HCT116 (cell line): ENCODE measurements at regions not wholly inside any gene's neighbourhood (a gene's known extent, or its start where the extent isn't known, plus 50 kb on each side); places are given as distances from the start of the nearest gene placed in this dataset.

Experiments used
- ATAC-seq: fragments of 200-7000 bp; cut with Tn5 transposase; 2 replicates; pipeline ENCODE4 v1.9.1; 2020; ENCODE audit warnings: mild to moderate bottlenecking, moderate library complexity
- BruUV-seq: library from RNA; stranded (reverse); fragments of 400-500 nt; replicated peaks from 2 replicates; lab custom pipeline; 2021; lab: Mats Ljungman, UMichigan
- CTCF ChIA-PET: fragments of 300-600 bp; sonication (Branson Sonifier 250); formaldehyde crosslinking; loops from one replicate; lab custom pipeline; 2021; ENCODE audit warnings: antibody characterized with exemption; lab: Charles Lee
- POLR2A ChIA-PET: fragments of 300-600, 350-600 bp; sonication (Branson Sonifier 250); formaldehyde crosslinking; loops from one replicate; lab custom pipeline; 2021; ENCODE audit warnings: antibody characterized with exemption; lab: Charles Lee
- RAD21 ChIA-PET, 2 experiments: fragments of 300-600 bp; sonication (Branson Sonifier 250); formaldehyde crosslinking; loops; one replicate each; lab custom pipeline; 2023; ENCODE audit warnings: low total read pairs in 2 of 2; ENCODE audit not compliant: uncharacterized antibody in 2 of 2, unreplicated experiment in 2 of 2, low non-redundant PET in 1 of 2; lab: Charles Lee
- DNase-seq: peaks from one replicate; pipeline ENCODE4 v3.0.0-alpha.2; 2010; ENCODE audit warnings: low read depth, low spot score
- H2AFZ ChIP-seq: fragments of 200-600 bp; shearing (Covaris generic), sonication (generic); 2 replicates; pipeline ENCODE4 v1.6.1; 2017; ENCODE audit warnings: low read depth, mixed run types, mixed read lengths, antibody characterized with exemption, low read length; ENCODE audit not compliant: poor library complexity, severe bottlenecking
- H3K27ac ChIP-seq: 2 replicates; pipeline ENCODE4 v1.5.1; 2012; ENCODE audit warnings: low read depth, low read length
- H3K27me3 ChIP-seq: fragments of 200-600 bp; sonication (generic); 2 replicates; pipeline ENCODE4 v1.6.1; 2016; ENCODE audit warnings: mixed run types, low read length, mixed read lengths; ENCODE audit not compliant: insufficient read depth
- H3K36me3 ChIP-seq, 2 experiments: fragments of 200-500 bp in 1 of 2; fragments of 200-600 bp in 1 of 2; sonication (Bioruptor generic) in 1 of 2; sonication (generic) in 1 of 2; 2 replicates each; pipeline versions ENCODE4 v1.5.1 to v1.6.1; 2014 to 2016; ENCODE audit warnings: low read length in 2 of 2, inconsistent platforms in 1 of 2, mixed read lengths in 1 of 2, mixed run types in 1 of 2; ENCODE audit not compliant: insufficient read depth in 2 of 2, control insufficient read depth in 1 of 2
- H3K4me1 ChIP-seq, 2 experiments: fragments of 200-600 bp in 1 of 2; sonication (generic) in 1 of 2; 2 replicates each; pipeline versions ENCODE4 v1.5.1 to v1.6.1; 2012 to 2017; ENCODE audit warnings: low read length in 2 of 2, inconsistent platforms in 1 of 2, mild to moderate bottlenecking in 1 of 2, mixed read lengths in 1 of 2, mixed run types in 1 of 2, moderate library complexity in 1 of 2; ENCODE audit not compliant: insufficient read depth in 2 of 2, control insufficient read depth in 1 of 2
- H3K4me2 ChIP-seq: fragments of 200-600 bp; sonication (generic); 2 replicates; pipeline ENCODE4 v1.6.1; 2017; ENCODE audit warnings: mixed run types, low read length, mixed read lengths
- H3K4me3 ChIP-seq, 2 experiments: fragments of 200-600 bp in 1 of 2; sonication (generic) in 1 of 2; replicated peaks in 1 of 2; 2 replicates each; pipeline ENCODE4 v1.5.1; 2011 to 2016; ENCODE audit warnings: low read length in 2 of 2, control low read depth in 1 of 2, low read depth in 1 of 2, mild to moderate bottlenecking in 1 of 2, mixed read lengths in 1 of 2, mixed run types in 1 of 2
- H3K79me2 ChIP-seq: fragments of 200-600 bp; sonication (generic); 2 replicates; pipeline ENCODE4 v1.6.1; 2017; ENCODE audit warnings: mild to moderate bottlenecking, mixed run types, low read length, moderate library complexity, mixed read lengths; ENCODE audit not compliant: insufficient read depth
- H3K9ac ChIP-seq: fragments of 200-600 bp; sonication (generic); 2 replicates; pipeline ENCODE4 v1.6.1; 2016; ENCODE audit warnings: low read length, mixed read lengths
- H3K9me2 ChIP-seq: fragments of 200-600 bp; sonication (generic), shearing (Covaris generic); 2 replicates; pipeline ENCODE4 v1.6.1; 2017; ENCODE audit warnings: mixed run types, mild to moderate bottlenecking, moderate library complexity; ENCODE audit not compliant: insufficient read depth
- H3K9me3 ChIP-seq, 2 experiments: fragments of 200-500 bp in 1 of 2; fragments of 200-600 bp in 1 of 2; sonication (Bioruptor generic) in 1 of 2; sonication (generic) in 1 of 2; 2 replicates each; pipeline ENCODE4 v1.6.1; 2014 to 2017; ENCODE audit warnings: low read length in 2 of 2, mixed read lengths in 2 of 2, inconsistent platforms in 1 of 2, low read depth in 1 of 2, mild to moderate bottlenecking in 1 of 2, mixed run types in 1 of 2, moderate library complexity in 1 of 2; ENCODE audit not compliant: control insufficient read depth in 1 of 2, insufficient read depth in 1 of 2
- H4K20me1 ChIP-seq: fragments of 200-600 bp; sonication (generic), shearing (Covaris generic); 2 replicates; pipeline ENCODE4 v1.6.1; 2017; ENCODE audit warnings: mixed run types, mild to moderate bottlenecking, moderate library complexity; ENCODE audit not compliant: insufficient read depth
- ATF3 ChIP-seq: IDR thresholded peaks from 2 replicates; pipeline ENCODE4 v1.6.1; 2012
- FOSL1 ChIP-seq: IDR thresholded peaks from 2 replicates; pipeline ENCODE4 v1.6.1; 2012; ENCODE audit warnings: low read depth
- RAD21 ChIP-seq: IDR thresholded peaks from 2 replicates; pipeline ENCODE4 v1.6.1; 2012; ENCODE audit warnings: low read depth, mild to moderate bottlenecking
- YY1 ChIP-seq: IDR thresholded peaks from 2 replicates; pipeline ENCODE4 v1.6.1; 2011; ENCODE audit warnings: low read length, low read depth, moderate library complexity, mild to moderate bottlenecking; ENCODE audit not compliant: insufficient replicate concordance; ENCODE audit errors: extremely low read depth
- intact Hi-C: fragments of 100-400 bp; cut with micrococcal nuclease; formaldehyde crosslinking; loops from 2 replicates; pipeline ENCODE4 v1.10.0; 2022
- TF ChIP-seq, protein P1 (sequence below): IDR thresholded peaks from 2 replicates; pipeline ENCODE4 v1.6.1; 2012
- TF ChIP-seq, protein P2 (sequence below): IDR thresholded peaks from 2 replicates; pipeline ENCODE4 v1.6.1; 2012; ENCODE audit warnings: low read depth

- POLR2A ChIA-PET: no interaction called here
- H3K27ac ChIP-seq: no peak overlapping the region
- H3K4me1 ChIP-seq: no peaks in the 10 kb centered on the region
- no peaks in the 10 kb centered on the region for H4K20me1 ChIP-seq
- H3K9me3 ChIP-seq: peaks cover 3 to 11% of the 10 kb centered on the region in 2 experiments; a peak in 1 of 4 replicates
- H3K36me3 ChIP-seq: no peaks in the 10 kb centered on the region
- no peaks in the 10 kb centered on the region for H3K27me3 ChIP-seq
- H3K9me2 ChIP-seq: no peaks in the 10 kb centered on the region
- H3K79me2 ChIP-seq: no peaks in the 10 kb centered on the region
- TF ChIP-seq ATF3: no peak
- no peak for TF ChIP-seq FOSL1
- TF ChIP-seq RAD21: no peak
- TF ChIP-seq YY1: no peak
- TF ChIP-seq, protein P1, sequence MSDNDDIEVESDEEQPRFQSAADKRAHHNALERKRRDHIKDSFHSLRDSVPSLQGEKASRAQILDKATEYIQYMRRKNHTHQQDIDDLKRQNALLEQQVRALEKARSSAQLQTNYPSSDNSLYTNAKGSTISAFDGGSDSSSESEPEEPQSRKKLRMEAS: no peak
- TF ChIP-seq, protein P2, sequence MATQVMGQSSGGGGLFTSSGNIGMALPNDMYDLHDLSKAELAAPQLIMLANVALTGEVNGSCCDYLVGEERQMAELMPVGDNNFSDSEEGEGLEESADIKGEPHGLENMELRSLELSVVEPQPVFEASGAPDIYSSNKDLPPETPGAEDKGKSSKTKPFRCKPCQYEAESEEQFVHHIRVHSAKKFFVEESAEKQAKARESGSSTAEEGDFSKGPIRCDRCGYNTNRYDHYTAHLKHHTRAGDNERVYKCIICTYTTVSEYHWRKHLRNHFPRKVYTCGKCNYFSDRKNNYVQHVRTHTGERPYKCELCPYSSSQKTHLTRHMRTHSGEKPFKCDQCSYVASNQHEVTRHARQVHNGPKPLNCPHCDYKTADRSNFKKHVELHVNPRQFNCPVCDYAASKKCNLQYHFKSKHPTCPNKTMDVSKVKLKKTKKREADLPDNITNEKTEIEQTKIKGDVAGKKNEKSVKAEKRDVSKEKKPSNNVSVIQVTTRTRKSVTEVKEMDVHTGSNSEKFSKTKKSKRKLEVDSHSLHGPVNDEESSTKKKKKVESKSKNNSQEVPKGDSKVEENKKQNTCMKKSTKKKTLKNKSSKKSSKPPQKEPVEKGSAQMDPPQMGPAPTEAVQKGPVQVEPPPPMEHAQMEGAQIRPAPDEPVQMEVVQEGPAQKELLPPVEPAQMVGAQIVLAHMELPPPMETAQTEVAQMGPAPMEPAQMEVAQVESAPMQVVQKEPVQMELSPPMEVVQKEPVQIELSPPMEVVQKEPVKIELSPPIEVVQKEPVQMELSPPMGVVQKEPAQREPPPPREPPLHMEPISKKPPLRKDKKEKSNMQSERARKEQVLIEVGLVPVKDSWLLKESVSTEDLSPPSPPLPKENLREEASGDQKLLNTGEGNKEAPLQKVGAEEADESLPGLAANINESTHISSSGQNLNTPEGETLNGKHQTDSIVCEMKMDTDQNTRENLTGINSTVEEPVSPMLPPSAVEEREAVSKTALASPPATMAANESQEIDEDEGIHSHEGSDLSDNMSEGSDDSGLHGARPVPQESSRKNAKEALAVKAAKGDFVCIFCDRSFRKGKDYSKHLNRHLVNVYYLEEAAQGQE: no peak
- TF ChIP-seq, all 23 proteins: peak for 0
- DNase-seq (no peak), ATAC-seq (no peak)
- intact Hi-C loops: no loop called here
- H3K4me3 ChIP-seq: no peak overlapping the region
- CTCF ChIA-PET: no interaction called here
- no TSS peak for BruUV-seq
- no peak overlapping the region for H3K4me2 ChIP-seq
- RAD21 ChIA-PET: no interaction called here
- H3K9ac ChIP-seq: no peak overlapping the region
- H2AFZ ChIP-seq: no peak overlapping the region
These were observed 378.4 kb upstream of the PIK3C3 start for GRCh38 chr18:41576643-41577042.
